SK-N-SH (cell line): ENCODE measurements at regions not wholly inside any gene's neighbourhood (a gene's known extent, or its start where the extent isn't known, plus 50 kb on each side); places are given as distances from the start of the nearest gene placed in this dataset.

Experiments used
- CTCF ChIA-PET: fragments of 300-600, 350-600 bp; formaldehyde crosslinking; extraction: SDS; loops from one replicate; lab custom pipeline; 2021; lab: Yijun Ruan, JAX
- POLR2A ChIA-PET: fragments of 350-600 bp; sonication (Branson Sonifier 250); formaldehyde crosslinking; extraction: SDS; loops from one replicate; lab custom pipeline; 2020; ENCODE audit warnings: antibody characterized with exemption, inconsistent platforms; lab: Yijun Ruan, JAX
- DNase-seq: peaks from one replicate; pipeline ENCODE4 v3.0.0; 2012
- H2AFZ ChIP-seq: fragments of 200-600 bp; sonication (generic); 2 replicates; pipeline ENCODE4 v1.8.1; 2016; ENCODE audit warnings: antibody characterized with exemption, mild to moderate bottlenecking, low read depth
- H3F3A ChIP-seq: fragments of 200-600 bp; sonication (generic); replicated peaks from 2 replicates; pipeline ENCODE3; 2016; ENCODE audit warnings: antibody characterized with exemption, mild to moderate bottlenecking; ENCODE audit not compliant: insufficient read depth
- H3K27ac ChIP-seq, 2 experiments: fragments of 200-500 bp in 1 of 2; fragments of 200-600 bp in 1 of 2; sonication (Bioruptor generic) in 1 of 2; sonication (generic), shearing (Covaris generic) in 1 of 2; 2 replicates each; pipeline versions ENCODE4 v1.5.1 to v1.6.1; 2014 to 2016; ENCODE audit warnings: low read depth in 2 of 2, inconsistent platforms in 1 of 2, low read length in 1 of 2, mild to moderate bottlenecking in 1 of 2, mixed read lengths in 1 of 2
- H3K27me3 ChIP-seq: fragments of 200-600 bp; sonication (generic), shearing (Covaris generic); 2 replicates; pipeline ENCODE4 v1.6.1; 2016; ENCODE audit warnings: mixed run types; ENCODE audit not compliant: insufficient read depth
- H3K36me3 ChIP-seq, 2 experiments: fragments of 200-500 bp in 1 of 2; fragments of 200-600 bp in 1 of 2; sonication (Bioruptor generic) in 1 of 2; sonication (generic) in 1 of 2; replicated peaks in 1 of 2; 2 replicates each; pipeline versions ENCODE3 to v1.5.1; 2014 to 2016; ENCODE audit warnings: low read length in 1 of 2, mild to moderate bottlenecking in 1 of 2; ENCODE audit not compliant: insufficient read depth in 2 of 2, control insufficient read depth in 1 of 2
- H3K4me1 ChIP-seq, 2 experiments: fragments of 200-500 bp in 1 of 2; fragments of 200-600 bp in 1 of 2; sonication (Bioruptor generic) in 1 of 2; sonication (generic), shearing (Covaris generic) in 1 of 2; 2 replicates each; pipeline versions ENCODE4 v1.5.1 to v1.6.1; 2014 to 2016; ENCODE audit warnings: low read depth in 1 of 2, low read length in 1 of 2, mixed run types in 1 of 2; ENCODE audit not compliant: insufficient read depth in 2 of 2, control insufficient read depth in 1 of 2
- H3K4me2 ChIP-seq: fragments of 200-600 bp; sonication (generic), shearing (Covaris generic); 2 replicates; pipeline ENCODE4 v1.6.1; 2017; ENCODE audit warnings: mixed run types
- H3K4me3 ChIP-seq, 2 experiments: fragments of 200-500 bp in 1 of 2; fragments of 200-600 bp in 1 of 2; sonication (Bioruptor generic) in 1 of 2; sonication (generic), shearing (Covaris generic) in 1 of 2; 2 replicates each; pipeline versions ENCODE4 v1.5.1 to v1.8.1; 2014 to 2016; ENCODE audit warnings: low read depth in 2 of 2, inconsistent platforms in 1 of 2, low read length in 1 of 2, mild to moderate bottlenecking in 1 of 2, mixed read lengths in 1 of 2, moderate library complexity in 1 of 2
- H3K79me2 ChIP-seq: fragments of 200-600 bp; sonication (generic); 2 replicates; pipeline ENCODE4 v1.8.1; 2017; ENCODE audit warnings: mild to moderate bottlenecking; ENCODE audit not compliant: insufficient read depth
- H3K9ac ChIP-seq: fragments of 200-600 bp; sonication (generic); 2 replicates; pipeline ENCODE4 v1.6.1; 2017; ENCODE audit warnings: mixed run types
- H3K9me2 ChIP-seq: fragments of 200-600 bp; sonication (generic); 2 replicates; pipeline ENCODE4 v1.6.1; 2017; ENCODE audit warnings: mixed run types
- H3K9me3 ChIP-seq: fragments of 200-600 bp; sonication (generic); 2 replicates; pipeline ENCODE4 v1.6.1; 2017; ENCODE audit warnings: mixed run types, mild to moderate bottlenecking, moderate library complexity
- H4K20me1 ChIP-seq: fragments of 200-600 bp; sonication (generic); 2 replicates; pipeline ENCODE4 v1.6.1; 2017; ENCODE audit warnings: mild to moderate bottlenecking, mixed run types; ENCODE audit not compliant: insufficient read depth
- CHD2 ChIP-seq: fragments of 150-350 bp; IDR thresholded peaks from 2 replicates; pipeline ENCODE4 v1.6.1; 2018; ENCODE audit warnings: low read length; ENCODE audit not compliant: partially characterized antibody
- EZH2phosphoT487 ChIP-seq: fragments of 200-600 bp; sonication (generic); IDR thresholded peaks from 2 replicates; pipeline ENCODE4 v1.6.1; 2017; ENCODE audit warnings: low read depth, mixed run types, mild to moderate bottlenecking, antibody characterized with exemption, moderate library complexity, borderline replicate concordance
- FOSL2 ChIP-seq: IDR thresholded peaks from 2 replicates; pipeline ENCODE4 v1.4.0; 2012; ENCODE audit warnings: low read depth, mild to moderate bottlenecking, moderate library complexity, borderline replicate concordance
- FOXJ3 ChIP-seq: sonication (generic); formaldehyde crosslinking; IDR thresholded peaks from 2 replicates; pipeline ENCODE4 v1.5.1; 2020; ENCODE audit warnings: mild to moderate bottlenecking, missing genetic modification reagents
- FOXM1 ChIP-seq: IDR thresholded peaks from 2 replicates; pipeline ENCODE4 v1.4.0; 2012; ENCODE audit warnings: low read depth, mild to moderate bottlenecking
- GABPA ChIP-seq: IDR thresholded peaks from 2 replicates; pipeline ENCODE4 v1.4.0; 2012; ENCODE audit warnings: low read depth, mild to moderate bottlenecking
- IRF3 ChIP-seq: fragments of 150-350 bp; IDR thresholded peaks from 2 replicates; pipeline ENCODE4 v1.6.1; 2016; ENCODE audit warnings: mild to moderate bottlenecking, low read depth, low read length
- MEF2A ChIP-seq: IDR thresholded peaks from 2 replicates; pipeline ENCODE4 v1.4.0; 2012; ENCODE audit warnings: low read depth, borderline replicate concordance
- NFIC ChIP-seq: IDR thresholded peaks from 2 replicates; pipeline ENCODE4 v1.4.0; 2012; ENCODE audit warnings: borderline replicate concordance
- NRF1 ChIP-seq: IDR thresholded peaks from 2 replicates; pipeline ENCODE4 v1.6.1; 2012; ENCODE audit warnings: low read depth, mild to moderate bottlenecking, low read length
- RAD21 ChIP-seq: IDR thresholded peaks from 2 replicates; pipeline ENCODE4 v1.6.1; 2012; ENCODE audit warnings: mild to moderate bottlenecking, low read length
- RCOR1 ChIP-seq: fragments of 150-350 bp; IDR thresholded peaks from 2 replicates; pipeline ENCODE4 v1.6.1; 2017; ENCODE audit warnings: antibody characterized with exemption, low read length
- SMC3 ChIP-seq: IDR thresholded peaks from 2 replicates; pipeline ENCODE4 v1.6.1; 2012; ENCODE audit warnings: low read depth, low read length, improper control_type of control experiment
- TAF1 ChIP-seq: IDR thresholded peaks from 2 replicates; pipeline ENCODE4 v1.6.1; 2012; ENCODE audit warnings: low read depth, mild to moderate bottlenecking, low read length, moderate library complexity, borderline replicate concordance
- TCF12 ChIP-seq: IDR thresholded peaks from 2 replicates; pipeline ENCODE4 v1.4.0; 2012
- YY1 ChIP-seq: IDR thresholded peaks from 2 replicates; pipeline ENCODE4 v1.4.0; 2012; ENCODE audit warnings: low read depth, mild to moderate bottlenecking
- WGBS: methylation state at CpG from one replicate; pipeline ENCODE4 v1.1.6; 2017; ENCODE audit warnings: low lambda C conversion rate; 5-methylcytosine and 5-hydroxymethylcytosine counted together
- TF ChIP-seq, protein P1 (sequence below): fragments of 150-350 bp; IDR thresholded peaks from 2 replicates; pipeline ENCODE4 v1.6.1; 2017; ENCODE audit warnings: antibody characterized with exemption, low read length, low read depth, borderline replicate concordance
- TF ChIP-seq, protein P2 (sequence below): fragments of 200-600 bp; sonication (generic); IDR thresholded peaks from 2 replicates; pipeline ENCODE4 v1.6.1; 2017; ENCODE audit warnings: antibody characterized with exemption, mild to moderate bottlenecking, moderate library complexity

GRCh38 chr7:18096087-18096486, 68.4 kb upstream of the PRPS1L1 start (continued):
- TF ChIP-seq, protein P1, sequence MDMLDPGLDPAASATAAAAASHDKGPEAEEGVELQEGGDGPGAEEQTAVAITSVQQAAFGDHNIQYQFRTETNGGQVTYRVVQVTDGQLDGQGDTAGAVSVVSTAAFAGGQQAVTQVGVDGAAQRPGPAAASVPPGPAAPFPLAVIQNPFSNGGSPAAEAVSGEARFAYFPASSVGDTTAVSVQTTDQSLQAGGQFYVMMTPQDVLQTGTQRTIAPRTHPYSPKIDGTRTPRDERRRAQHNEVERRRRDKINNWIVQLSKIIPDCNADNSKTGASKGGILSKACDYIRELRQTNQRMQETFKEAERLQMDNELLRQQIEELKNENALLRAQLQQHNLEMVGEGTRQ: no peak
- TF ChIP-seq FOSL2 (no peak), TCF12 (no peak), CHD2 (no peak), GABPA (no peak)
- TF ChIP-seq, all 33 proteins: peak for 0

GRCh38 chr7:18102576-18102975, 74.9 kb upstream of the PRPS1L1 start:
- no peak for TF ChIP-seq FOXM1
- TF ChIP-seq RAD21: no peak
- no peak for TF ChIP-seq RCOR1
- TF ChIP-seq NFIC: no peak
- TF ChIP-seq GABPA: no peak
- no peak for TF ChIP-seq YY1
- TF ChIP-seq TCF12: no peak
- TF ChIP-seq FOXJ3 (CRISPR knock-in tag): no peak
- no peak for TF ChIP-seq TAF1
- TF ChIP-seq NRF1: no peak
- TF ChIP-seq EZH2phosphoT487: no peak
- no peak for TF ChIP-seq MEF2A
- TF ChIP-seq SMC3: no peak
- no peak for TF ChIP-seq IRF3
- TF ChIP-seq, protein P2, sequence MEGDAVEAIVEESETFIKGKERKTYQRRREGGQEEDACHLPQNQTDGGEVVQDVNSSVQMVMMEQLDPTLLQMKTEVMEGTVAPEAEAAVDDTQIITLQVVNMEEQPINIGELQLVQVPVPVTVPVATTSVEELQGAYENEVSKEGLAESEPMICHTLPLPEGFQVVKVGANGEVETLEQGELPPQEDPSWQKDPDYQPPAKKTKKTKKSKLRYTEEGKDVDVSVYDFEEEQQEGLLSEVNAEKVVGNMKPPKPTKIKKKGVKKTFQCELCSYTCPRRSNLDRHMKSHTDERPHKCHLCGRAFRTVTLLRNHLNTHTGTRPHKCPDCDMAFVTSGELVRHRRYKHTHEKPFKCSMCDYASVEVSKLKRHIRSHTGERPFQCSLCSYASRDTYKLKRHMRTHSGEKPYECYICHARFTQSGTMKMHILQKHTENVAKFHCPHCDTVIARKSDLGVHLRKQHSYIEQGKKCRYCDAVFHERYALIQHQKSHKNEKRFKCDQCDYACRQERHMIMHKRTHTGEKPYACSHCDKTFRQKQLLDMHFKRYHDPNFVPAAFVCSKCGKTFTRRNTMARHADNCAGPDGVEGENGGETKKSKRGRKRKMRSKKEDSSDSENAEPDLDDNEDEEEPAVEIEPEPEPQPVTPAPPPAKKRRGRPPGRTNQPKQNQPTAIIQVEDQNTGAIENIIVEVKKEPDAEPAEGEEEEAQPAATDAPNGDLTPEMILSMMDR: no peak
- Histone ChIP-seq H3F3A (no peaks in the 10 kb centered on the region), H3K9me2 (no peaks in the 10 kb centered on the region), H3K27me3 (peaks cover 16% of the 10 kb centered on the region; the same call in 1 of the 2 replicates), H3K9ac (no peak overlapping the region), H3K27ac (no peak overlapping the region), H2AFZ (no peak overlapping the region), H3K4me2 (no peak overlapping the region), H3K36me3 (no peaks in the 10 kb centered on the region), H3K79me2 (no peaks in the 10 kb centered on the region), H4K20me1 (no peaks in the 10 kb centered on the region), H3K9me3 (no peaks in the 10 kb centered on the region), H3K4me3 (no peak overlapping the region), H3K4me1 (no peaks in the 10 kb centered on the region)
- POLR2A ChIA-PET: no interaction called here
- WGBS: 2% methylated on average over 2 of the region's 2 CpGs
- CTCF ChIA-PET: no interaction called here
- no peak for DNase-seq
